Endothelial cell of umbilical vein (primary cell): ENCODE measurements at regions not wholly inside any gene's neighbourhood (a gene's known extent, or its start where the extent isn't known, plus 50 kb on each side); places are given as distances from the start of the nearest gene placed in this dataset.

Experiments used
- EZH2 ChIP-seq: IDR thresholded peaks from 2 replicates; pipeline ENCODE4 v1.6.1; 2012; ENCODE audit warnings: borderline replicate concordance, low read depth, mild to moderate bottlenecking, moderate library complexity, low read length, inconsistent platforms; ENCODE audit not compliant: severe bottlenecking
- FOS ChIP-seq: IDR thresholded peaks from 2 replicates; pipeline ENCODE4 v1.6.1; 2011; ENCODE audit warnings: mild to moderate bottlenecking, low read length, moderate library complexity, borderline replicate concordance; ENCODE audit not compliant: insufficient read depth
- GATA2 ChIP-seq: IDR thresholded peaks from 2 replicates; pipeline ENCODE4 v1.7.0; 2011; ENCODE audit warnings: low read depth, mild to moderate bottlenecking, moderate library complexity, mixed read lengths, low read length; ENCODE audit not compliant: insufficient read length, insufficient read depth
- POLR2A ChIP-seq: IDR thresholded peaks from 2 replicates; pipeline ENCODE4 v1.6.1; 2012; ENCODE audit warnings: low read depth, mild to moderate bottlenecking, control low read depth, low read length
- POLR2AphosphoS5 ChIP-seq: IDR thresholded peaks from 2 replicates; pipeline ENCODE4 v1.6.1; 2012; ENCODE audit warnings: low read depth, mild to moderate bottlenecking, control low read depth, low read length, moderate library complexity; ENCODE audit not compliant: insufficient read depth
- TF ChIP-seq, protein P1 (sequence below), 2 donors: IDR thresholded peaks; 1 replicate in 1 of 2; 2 replicates in 1 of 2; pipeline ENCODE4 v1.5.1; 2011; ENCODE audit warnings: low read length in 2 of 2, mild to moderate bottlenecking in 2 of 2, moderate library complexity in 2 of 2, control low read depth in 1 of 2, inconsistent platforms in 1 of 2, low read depth in 1 of 2; ENCODE audit not compliant: insufficient read depth in 1 of 2; ENCODE audit errors: extremely low read depth in 1 of 2
- TF ChIP-seq, protein P2 (sequence below): IDR thresholded peaks from 2 replicates; pipeline ENCODE4 v1.6.1; 2011; ENCODE audit not compliant: insufficient read depth, insufficient read length

DNA sequence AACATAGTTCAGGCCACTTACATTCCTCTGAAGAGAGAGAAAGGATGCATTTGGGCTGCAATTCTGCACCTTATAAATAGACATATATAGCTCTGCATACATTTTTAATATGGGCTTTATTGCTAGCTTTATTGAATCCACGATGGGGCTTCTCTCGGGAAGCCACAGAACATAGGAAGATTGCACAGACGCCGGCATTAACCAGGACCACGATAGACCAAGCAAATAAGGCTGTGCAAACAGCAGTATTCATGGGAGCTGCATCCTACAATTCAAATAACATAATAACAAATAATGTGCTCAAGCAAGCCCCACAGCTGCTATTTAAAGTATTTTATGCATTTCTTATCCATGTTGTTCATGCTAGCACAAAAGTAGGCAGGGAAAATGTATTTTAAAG is 432.3 kb downstream of the TMEM114 start:
- TF ChIP-seq, protein P1, sequence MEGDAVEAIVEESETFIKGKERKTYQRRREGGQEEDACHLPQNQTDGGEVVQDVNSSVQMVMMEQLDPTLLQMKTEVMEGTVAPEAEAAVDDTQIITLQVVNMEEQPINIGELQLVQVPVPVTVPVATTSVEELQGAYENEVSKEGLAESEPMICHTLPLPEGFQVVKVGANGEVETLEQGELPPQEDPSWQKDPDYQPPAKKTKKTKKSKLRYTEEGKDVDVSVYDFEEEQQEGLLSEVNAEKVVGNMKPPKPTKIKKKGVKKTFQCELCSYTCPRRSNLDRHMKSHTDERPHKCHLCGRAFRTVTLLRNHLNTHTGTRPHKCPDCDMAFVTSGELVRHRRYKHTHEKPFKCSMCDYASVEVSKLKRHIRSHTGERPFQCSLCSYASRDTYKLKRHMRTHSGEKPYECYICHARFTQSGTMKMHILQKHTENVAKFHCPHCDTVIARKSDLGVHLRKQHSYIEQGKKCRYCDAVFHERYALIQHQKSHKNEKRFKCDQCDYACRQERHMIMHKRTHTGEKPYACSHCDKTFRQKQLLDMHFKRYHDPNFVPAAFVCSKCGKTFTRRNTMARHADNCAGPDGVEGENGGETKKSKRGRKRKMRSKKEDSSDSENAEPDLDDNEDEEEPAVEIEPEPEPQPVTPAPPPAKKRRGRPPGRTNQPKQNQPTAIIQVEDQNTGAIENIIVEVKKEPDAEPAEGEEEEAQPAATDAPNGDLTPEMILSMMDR (IDR thresholded peaks at IDR 0.05; ENCODE audit: extremely low read depth in 1 of 2, insufficient read depth in 1 of 2, low read depth in 1 of 2, low read length in 2 of 2): no peak
- no peak for TF ChIP-seq POLR2A
- TF ChIP-seq, protein P2, sequence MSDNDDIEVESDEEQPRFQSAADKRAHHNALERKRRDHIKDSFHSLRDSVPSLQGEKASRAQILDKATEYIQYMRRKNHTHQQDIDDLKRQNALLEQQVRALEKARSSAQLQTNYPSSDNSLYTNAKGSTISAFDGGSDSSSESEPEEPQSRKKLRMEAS: no peak
- TF ChIP-seq EZH2: no peak
- TF ChIP-seq FOS: no peak
- TF ChIP-seq GATA2: no peak
- no peak for TF ChIP-seq POLR2AphosphoS5
